ENCODE measurements at regions not wholly inside any gene's neighbourhood (a gene's known extent, or its start where the extent isn't known, plus 50 kb on each side); places are given as distances from the start of the nearest gene placed in this dataset.

DNA sequence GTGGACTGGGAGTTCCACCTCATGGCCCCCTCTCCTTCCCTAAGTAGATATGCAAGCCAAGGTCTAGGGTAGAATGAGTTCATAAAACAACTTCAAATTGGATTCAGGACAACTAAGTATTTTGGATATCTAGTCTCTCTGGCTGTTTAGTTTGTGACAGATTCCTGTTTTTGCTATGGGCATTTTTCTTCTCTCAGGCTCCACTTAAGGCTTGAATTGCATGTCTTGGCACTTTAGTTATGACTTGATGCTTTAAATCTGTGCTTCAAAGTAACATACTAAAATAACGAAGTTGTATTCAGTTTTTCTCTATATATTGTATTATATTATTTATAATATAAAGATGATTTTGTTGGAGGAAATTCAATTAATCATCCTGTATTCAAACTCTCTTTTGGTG lies 873.4 kb upstream of the MBL2 start:
- TF ChIP-seq SPI1 (IDR thresholded peaks at IDR 0.05; ENCODE audit: low read depth, low read length) (no peak), POLR2A (IDR thresholded peaks at IDR 0.05; ENCODE audit: low read depth, low read length) (no peak)
